Hepatocyte (in vitro differentiated cells): ENCODE measurements at regions not wholly inside any gene's neighbourhood (a gene's known extent, or its start where the extent isn't known, plus 50 kb on each side); places are given as distances from the start of the nearest gene placed in this dataset.

Experiments used
- EZH2 ChIP-seq: fragments of 200-600 bp; sonication (generic); IDR thresholded peaks from 2 replicates; pipeline ENCODE4 v1.6.1; 2016; ENCODE audit warnings: antibody characterized with exemption, mild to moderate bottlenecking, borderline replicate concordance
- TF ChIP-seq, protein P1 (sequence below): fragments of 200-600 bp; sonication (generic); IDR thresholded peaks from 2 replicates; pipeline ENCODE4 v1.5.1; 2016; ENCODE audit warnings: antibody characterized with exemption, mild to moderate bottlenecking; ENCODE audit not compliant: poor library complexity

DNA sequence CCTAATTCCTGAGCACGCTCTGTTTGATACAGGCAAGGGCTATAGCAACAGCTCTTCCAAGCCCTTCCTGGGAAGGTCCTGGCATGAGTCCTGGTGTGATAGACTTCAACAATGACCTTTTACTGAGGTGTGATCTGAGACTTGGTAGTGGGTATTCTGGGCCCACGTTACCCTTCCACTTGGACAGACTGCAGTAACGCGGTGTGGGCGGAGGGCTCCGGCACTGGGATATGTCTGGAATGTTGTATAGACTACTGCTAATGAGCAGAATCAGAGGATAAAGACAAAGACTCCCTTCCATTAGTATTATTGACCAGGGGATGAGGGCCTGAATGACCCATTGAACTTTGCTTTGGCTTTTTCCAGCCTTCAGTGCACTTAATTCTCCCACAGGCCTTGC lies 262.3 kb downstream of the RWDD3 start:
- TF ChIP-seq EZH2, result no peak
- TF ChIP-seq, protein P1, sequence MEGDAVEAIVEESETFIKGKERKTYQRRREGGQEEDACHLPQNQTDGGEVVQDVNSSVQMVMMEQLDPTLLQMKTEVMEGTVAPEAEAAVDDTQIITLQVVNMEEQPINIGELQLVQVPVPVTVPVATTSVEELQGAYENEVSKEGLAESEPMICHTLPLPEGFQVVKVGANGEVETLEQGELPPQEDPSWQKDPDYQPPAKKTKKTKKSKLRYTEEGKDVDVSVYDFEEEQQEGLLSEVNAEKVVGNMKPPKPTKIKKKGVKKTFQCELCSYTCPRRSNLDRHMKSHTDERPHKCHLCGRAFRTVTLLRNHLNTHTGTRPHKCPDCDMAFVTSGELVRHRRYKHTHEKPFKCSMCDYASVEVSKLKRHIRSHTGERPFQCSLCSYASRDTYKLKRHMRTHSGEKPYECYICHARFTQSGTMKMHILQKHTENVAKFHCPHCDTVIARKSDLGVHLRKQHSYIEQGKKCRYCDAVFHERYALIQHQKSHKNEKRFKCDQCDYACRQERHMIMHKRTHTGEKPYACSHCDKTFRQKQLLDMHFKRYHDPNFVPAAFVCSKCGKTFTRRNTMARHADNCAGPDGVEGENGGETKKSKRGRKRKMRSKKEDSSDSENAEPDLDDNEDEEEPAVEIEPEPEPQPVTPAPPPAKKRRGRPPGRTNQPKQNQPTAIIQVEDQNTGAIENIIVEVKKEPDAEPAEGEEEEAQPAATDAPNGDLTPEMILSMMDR, result no peak
